SK-N-SH treated with all-trans-retinoic acid at 6 μM for 48 hours (cell line): ENCODE measurements at regions not wholly inside any gene's neighbourhood (a gene's known extent, or its start where the extent isn't known, plus 50 kb on each side); places are given as distances from the start of the nearest gene placed in this dataset.

Source experiments
- ATAC-seq: fragments of 200-7000 bp; cut with Tn5 transposase; 3 replicates; pipeline ENCODE4 v1.9.1; 2020; ENCODE audit warnings: mild to moderate bottlenecking, moderate library complexity
- ARNTL ChIP-seq: fragments of 450-650 bp; formaldehyde crosslinking; IDR thresholded peaks from 2 replicates; pipeline ENCODE4 v1.5.0; 2020; ENCODE audit warnings: low read depth, mild to moderate bottlenecking, moderate library complexity, borderline replicate concordance
- BACH2 ChIP-seq: fragments of 250-450 bp; sonication (Bioruptor Pico); IDR thresholded peaks from 2 replicates; pipeline ENCODE4 v1.9.0; 2021; ENCODE audit warnings: mild to moderate bottlenecking, borderline replicate concordance
- CREB5 ChIP-seq: fragments of 250-450 bp; sonication (Bioruptor Pico); IDR thresholded peaks from 2 replicates; pipeline ENCODE4 v1.5.1; 2020; ENCODE audit warnings: low read depth, mild to moderate bottlenecking, moderate library complexity
- CSDC2 ChIP-seq: fragments of 250-450 bp; sonication (Bioruptor Pico); IDR thresholded peaks from 2 replicates; pipeline ENCODE4 v1.5.0; 2020; ENCODE audit warnings: mild to moderate bottlenecking, moderate library complexity
- CSRNP3 ChIP-seq: fragments of 250-450 bp; sonication (Bioruptor Pico); IDR thresholded peaks from 2 replicates; pipeline ENCODE4 v1.5.1; 2021; ENCODE audit warnings: mild to moderate bottlenecking, moderate library complexity
- ESRRG ChIP-seq: fragments of 250-450 bp; sonication (Bioruptor Pico); IDR thresholded peaks from 2 replicates; pipeline ENCODE4 v1.6.1; 2021; ENCODE audit warnings: mild to moderate bottlenecking
- GLIS3 ChIP-seq: fragments of 250-450 bp; sonication (Bioruptor Pico); IDR thresholded peaks from 2 replicates; pipeline ENCODE4 v1.5.0; 2020; ENCODE audit warnings: mild to moderate bottlenecking, moderate library complexity
- ISL1 ChIP-seq: fragments of 250-450 bp; sonication (Bioruptor Pico); IDR thresholded peaks from 2 replicates; pipeline ENCODE4 v2.1.2; 2022; ENCODE audit warnings: mild to moderate bottlenecking, moderate library complexity
- OSR1 ChIP-seq: fragments of 250-450 bp; sonication (Bioruptor Pico); IDR thresholded peaks from 2 replicates; pipeline ENCODE4 v1.8.0; 2022; ENCODE audit warnings: moderate library complexity, mild to moderate bottlenecking, inconsistent platforms
- PATZ1 ChIP-seq: fragments of 250-450 bp; sonication (Bioruptor Pico); IDR thresholded peaks from 2 replicates; pipeline ENCODE4 v1.8.0; 2020; ENCODE audit warnings: mild to moderate bottlenecking, moderate library complexity, borderline replicate concordance
- POU6F1 ChIP-seq: fragments of 250-450 bp; sonication (Bioruptor Pico); IDR thresholded peaks from 2 replicates; pipeline ENCODE4 v1.8.0; 2021; ENCODE audit warnings: low read depth, mild to moderate bottlenecking, moderate library complexity, borderline replicate concordance
- PPARA ChIP-seq: fragments of 250-450 bp; sonication (Bioruptor Pico); IDR thresholded peaks from 2 replicates; pipeline ENCODE4 v1.5.0; 2020; ENCODE audit warnings: mild to moderate bottlenecking, borderline replicate concordance
- RARB ChIP-seq: fragments of 250-450 bp; sonication (Bioruptor Pico); IDR thresholded peaks from 2 replicates; pipeline ENCODE4 v1.8.0; 2021; ENCODE audit warnings: mild to moderate bottlenecking, moderate library complexity
- SNAI2 ChIP-seq: fragments of 250-450 bp; sonication (Bioruptor Pico); IDR thresholded peaks from 2 replicates; pipeline ENCODE4 v1.5.0; 2020; ENCODE audit warnings: mild to moderate bottlenecking, moderate library complexity
- TCF4 ChIP-seq: fragments of 250-450 bp; sonication (Bioruptor Pico); IDR thresholded peaks from 2 replicates; pipeline ENCODE4 v1.8.0; 2021; ENCODE audit warnings: mild to moderate bottlenecking, moderate library complexity, borderline replicate concordance
- TOX ChIP-seq: fragments of 250-450 bp; sonication (Bioruptor Pico); IDR thresholded peaks from 2 replicates; pipeline ENCODE4 v1.8.0; 2021; ENCODE audit warnings: mild to moderate bottlenecking, moderate library complexity, borderline replicate concordance
- ZFP3 ChIP-seq: fragments of 250-450 bp; sonication (Bioruptor Pico); IDR thresholded peaks from 2 replicates; pipeline ENCODE4 v1.5.0; 2020; ENCODE audit warnings: mild to moderate bottlenecking, moderate library complexity
- ZFP30 ChIP-seq: fragments of 450-650 bp; formaldehyde crosslinking; IDR thresholded peaks from 2 replicates; pipeline ENCODE4 v1.5.0; 2022; ENCODE audit warnings: mild to moderate bottlenecking, moderate library complexity
- ZNF565 ChIP-seq: fragments of 450-650 bp; formaldehyde crosslinking; conservative IDR thresholded peaks from 2 replicates; pipeline ENCODE4 v1.5.0; 2020; ENCODE audit warnings: low read depth, mild to moderate bottlenecking, moderate library complexity
- ZNF70 ChIP-seq: fragments of 450-650 bp; formaldehyde crosslinking; IDR thresholded peaks from 2 replicates; pipeline ENCODE4 v1.5.0; 2020; ENCODE audit warnings: mild to moderate bottlenecking, moderate library complexity
- ZNF8 ChIP-seq: fragments of 450-650 bp; formaldehyde crosslinking; IDR thresholded peaks from 2 replicates; pipeline ENCODE4 v1.5.0; 2020; ENCODE audit warnings: mild to moderate bottlenecking, moderate library complexity

- TF ChIP-seq PATZ1 (CRISPR knock-in tag) (no peak), ARNTL (CRISPR knock-in tag) (no peak), GLIS3 (CRISPR knock-in tag) (no peak), ESRRG (CRISPR knock-in tag) (no peak), ZFP30 (CRISPR knock-in tag) (no peak), SNAI2 (CRISPR knock-in tag) (no peak)
Observed at GRCh38 chr1:22332424-22332717, 119.3 kb upstream of the ZBTB40 start (continued).

- no peak for ATAC-seq
- TF ChIP-seq ZFP30 (CRISPR knock-in tag), result no peak
- no peak for TF ChIP-seq ZFP3 (CRISPR knock-in tag)
- TF ChIP-seq OSR1 (CRISPR knock-in tag), result no peak
- no peak for TF ChIP-seq ISL1
- TF ChIP-seq ZNF565 (CRISPR knock-in tag), result no peak
- TF ChIP-seq GLIS3 (CRISPR knock-in tag), result no peak
- no peak for TF ChIP-seq CSDC2 (CRISPR knock-in tag)
- TF ChIP-seq PPARA (CRISPR knock-in tag), result no peak
- no peak for TF ChIP-seq POU6F1 (CRISPR knock-in tag)
- TF ChIP-seq CREB5, result no peak
- TF ChIP-seq ZNF8 (CRISPR knock-in tag), result no peak
- no peak for TF ChIP-seq RARB
- no peak for TF ChIP-seq TOX (CRISPR knock-in tag)
- TF ChIP-seq BACH2 (CRISPR knock-in tag), result no peak
- no peak for TF ChIP-seq CSRNP3 (CRISPR knock-in tag)
- TF ChIP-seq ZNF70 (CRISPR knock-in tag), result no peak
- TF ChIP-seq SNAI2 (CRISPR knock-in tag), result no peak
- no peak for TF ChIP-seq PATZ1 (CRISPR knock-in tag)
- TF ChIP-seq TCF4, result no peak
- TF ChIP-seq, all 23 proteins: peak for 0
Observed at GRCh38 chr1:22332795-22333499, 118.7 kb upstream of the ZBTB40 start.

- TF ChIP-seq SNAI2 (CRISPR knock-in tag) (no peak), CSRNP3 (CRISPR knock-in tag) (no peak), CREB5 (no peak), POU6F1 (CRISPR knock-in tag) (no peak), RARB (no peak)
- TF ChIP-seq, all 23 proteins: peak for 0
- no peak for ATAC-seq
Observed at GRCh38 chr1:22333516-22334121, 118.0 kb upstream of the ZBTB40 start.
